ENCODE measurements at regions not wholly inside any gene's neighbourhood (a gene's known extent, or its start where the extent isn't known, plus 50 kb on each side); places are given as distances from the start of the nearest gene placed in this dataset.

DNA sequence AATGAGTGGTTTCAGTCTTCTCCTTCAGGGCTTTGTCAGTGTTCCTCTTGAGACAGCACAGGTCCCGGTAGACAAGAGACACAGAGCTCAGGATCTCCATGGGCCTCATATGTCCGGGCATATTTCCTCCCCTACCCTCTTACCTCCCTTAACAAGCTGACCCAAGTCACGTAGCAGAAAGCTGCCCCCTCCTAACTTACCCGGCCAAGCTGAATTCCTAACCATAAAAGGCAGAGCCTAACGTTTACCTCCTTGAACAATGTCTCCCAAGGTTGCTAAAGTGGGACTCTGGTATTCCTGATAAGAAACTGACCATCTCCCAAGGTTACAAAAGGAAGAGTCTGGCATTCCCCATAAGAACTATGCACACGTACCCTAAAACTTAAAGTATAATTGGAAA is 182.2 kb upstream of the USP15 start:
- no TSS peak for BruUV-seq (replicated peaks)
- no peaks in the 10 kb centered on the region for H3K36me3 ChIP-seq (ENCODE audit: insufficient read depth, low read length)
- ChIA-PET CTCF (ENCODE audit: unreplicated experiment) (no interaction called here), POLR2A (no interaction called here)
- no peaks in the 10 kb centered on the region for H3K9me3 ChIP-seq (ENCODE audit: low read length)
- H3K4me1 ChIP-seq (ENCODE audit: insufficient read depth, low read length, poor library complexity, severe bottlenecking) = no peaks in the 10 kb centered on the region
- no peaks in the 10 kb centered on the region for H4K20me1 ChIP-seq (ENCODE audit: insufficient read depth, low read length)
- no peak overlapping the region for H3K27ac ChIP-seq (ENCODE audit: low read depth, low read length, poor library complexity, severe bottlenecking)
- H3K9me2 ChIP-seq (ENCODE audit: insufficient read depth, low read length) = no peaks in the 10 kb centered on the region
- TF ChIP-seq, protein P1, sequence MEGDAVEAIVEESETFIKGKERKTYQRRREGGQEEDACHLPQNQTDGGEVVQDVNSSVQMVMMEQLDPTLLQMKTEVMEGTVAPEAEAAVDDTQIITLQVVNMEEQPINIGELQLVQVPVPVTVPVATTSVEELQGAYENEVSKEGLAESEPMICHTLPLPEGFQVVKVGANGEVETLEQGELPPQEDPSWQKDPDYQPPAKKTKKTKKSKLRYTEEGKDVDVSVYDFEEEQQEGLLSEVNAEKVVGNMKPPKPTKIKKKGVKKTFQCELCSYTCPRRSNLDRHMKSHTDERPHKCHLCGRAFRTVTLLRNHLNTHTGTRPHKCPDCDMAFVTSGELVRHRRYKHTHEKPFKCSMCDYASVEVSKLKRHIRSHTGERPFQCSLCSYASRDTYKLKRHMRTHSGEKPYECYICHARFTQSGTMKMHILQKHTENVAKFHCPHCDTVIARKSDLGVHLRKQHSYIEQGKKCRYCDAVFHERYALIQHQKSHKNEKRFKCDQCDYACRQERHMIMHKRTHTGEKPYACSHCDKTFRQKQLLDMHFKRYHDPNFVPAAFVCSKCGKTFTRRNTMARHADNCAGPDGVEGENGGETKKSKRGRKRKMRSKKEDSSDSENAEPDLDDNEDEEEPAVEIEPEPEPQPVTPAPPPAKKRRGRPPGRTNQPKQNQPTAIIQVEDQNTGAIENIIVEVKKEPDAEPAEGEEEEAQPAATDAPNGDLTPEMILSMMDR (conservative IDR thresholded peaks at IDR 0.05; ENCODE audit: low read length) = no peak
- no peak for TF ChIP-seq EZH2phosphoT487 (IDR thresholded peaks at IDR 0.05; ENCODE audit: borderline replicate concordance, low read depth, low read length)
- no peaks in the 10 kb centered on the region for H3K79me2 ChIP-seq (ENCODE audit: insufficient read depth, low read depth, low read length)
- no peak overlapping the region for H3K4me3 ChIP-seq (ENCODE audit: low read depth, low read length, poor library complexity, severe bottlenecking)
- no peak for DNase-seq (ENCODE audit: low spot score)
- intact Hi-C loops (cut with micrococcal nuclease; ENCODE audit: unreplicated experiment) = no loop called here
- no peak overlapping the region for H2AFZ ChIP-seq (ENCODE audit: low read length)
- no peak overlapping the region for H3K4me2 ChIP-seq (ENCODE audit: low read length)

DNA sequence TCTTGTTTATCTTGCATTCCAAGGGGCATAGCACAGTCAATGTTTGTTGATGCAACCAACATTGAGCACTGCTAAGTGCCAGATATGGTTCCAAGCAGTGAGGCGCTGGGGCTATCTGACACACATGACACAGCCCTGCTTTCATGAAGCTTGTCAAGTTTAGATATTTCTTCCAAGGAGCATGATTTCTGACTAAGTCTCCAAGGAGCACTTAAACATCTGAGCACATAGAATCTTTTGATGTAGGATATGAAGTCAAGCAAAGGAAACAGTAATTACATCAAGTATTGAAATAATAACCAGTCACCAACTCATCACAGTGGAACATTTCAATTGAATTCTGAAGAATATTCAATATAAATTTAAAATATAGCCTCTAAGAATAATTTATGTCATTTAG is 177.8 kb upstream of the USP15 start:
- H3K9me3 ChIP-seq (ENCODE audit: low read length) = no peaks in the 10 kb centered on the region
- TF ChIP-seq EZH2phosphoT487 (IDR thresholded peaks at IDR 0.05; ENCODE audit: borderline replicate concordance, low read depth, low read length) = no peak
- TF ChIP-seq, protein P1 (conservative IDR thresholded peaks at IDR 0.05; ENCODE audit: low read length) = no peak
- intact Hi-C loops (cut with micrococcal nuclease; ENCODE audit: unreplicated experiment) = no loop called here
- H3K36me3 ChIP-seq (ENCODE audit: insufficient read depth, low read length) = no peaks in the 10 kb centered on the region
- H3K9me2 ChIP-seq (ENCODE audit: insufficient read depth, low read length) = no peaks in the 10 kb centered on the region
- no peak overlapping the region for H2AFZ ChIP-seq (ENCODE audit: low read length)
- H3K4me3 ChIP-seq (ENCODE audit: low read depth, low read length, poor library complexity, severe bottlenecking) = no peak overlapping the region
- no peaks in the 10 kb centered on the region for H3K79me2 ChIP-seq (ENCODE audit: insufficient read depth, low read depth, low read length)
- BruUV-seq (replicated peaks) = no TSS peak
- no peaks in the 10 kb centered on the region for H4K20me1 ChIP-seq (ENCODE audit: insufficient read depth, low read length)
- no peak overlapping the region for H3K27ac ChIP-seq (ENCODE audit: low read depth, low read length, poor library complexity, severe bottlenecking)
- DNase-seq (ENCODE audit: low spot score) = no peak
- CTCF ChIA-PET (ENCODE audit: unreplicated experiment) = no interaction called here
- POLR2A ChIA-PET = no interaction called here
- no peaks in the 10 kb centered on the region for H3K4me1 ChIP-seq (ENCODE audit: insufficient read depth, low read length, poor library complexity, severe bottlenecking)
- H3K4me2 ChIP-seq (ENCODE audit: low read length) = no peak overlapping the region

DNA sequence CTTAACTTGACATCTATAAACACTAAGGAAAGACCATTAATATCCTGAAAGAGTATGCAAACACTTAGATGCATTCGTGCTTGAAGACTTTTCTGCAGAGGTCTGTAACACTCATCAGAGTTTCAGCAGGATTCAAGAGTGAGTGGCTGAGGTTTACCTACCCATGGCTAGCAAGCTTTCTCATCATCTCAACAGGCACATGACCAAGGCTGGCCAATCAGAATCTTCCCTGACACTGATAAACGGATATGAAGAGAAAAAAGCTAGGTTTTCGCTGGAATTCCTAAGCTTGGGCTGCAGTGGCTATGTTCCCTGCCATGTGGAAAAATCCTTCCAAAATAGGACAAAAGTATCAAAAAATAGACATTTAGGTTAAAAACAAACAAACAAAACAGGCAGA is 162.1 kb upstream of the USP15 start:
- Histone ChIP-seq H4K20me1 (ENCODE audit: insufficient read depth, low read length) (no peaks in the 10 kb centered on the region), H3K79me2 (ENCODE audit: insufficient read depth, low read depth, low read length) (no peaks in the 10 kb centered on the region), H3K4me1 (ENCODE audit: insufficient read depth, low read length, poor library complexity, severe bottlenecking) (no peaks in the 10 kb centered on the region), H3K9me2 (ENCODE audit: insufficient read depth, low read length) (no peaks in the 10 kb centered on the region), H3K9me3 (ENCODE audit: low read length) (no peaks in the 10 kb centered on the region), H3K4me2 (ENCODE audit: low read length) (no peak overlapping the region), H2AFZ (ENCODE audit: low read length) (no peak overlapping the region), H3K4me3 (ENCODE audit: low read depth, low read length, poor library complexity, severe bottlenecking) (no peak overlapping the region), H3K36me3 (ENCODE audit: insufficient read depth, low read length) (no peaks in the 10 kb centered on the region), H3K27ac (ENCODE audit: low read depth, low read length, poor library complexity, severe bottlenecking) (no peak overlapping the region)
- no TSS peak for BruUV-seq (replicated peaks)
- no peak for DNase-seq (ENCODE audit: low spot score)
- POLR2A ChIA-PET = interaction anchor here (0.6 to 1.0 kb wide), 2 partner anchors 10 to 64 kb away, joined by 3 to 4 read pairs; no protein-coding TSS in a partner anchor
- intact Hi-C loops (cut with micrococcal nuclease; ENCODE audit: unreplicated experiment) = no loop called here
- no peak for TF ChIP-seq EZH2phosphoT487 (IDR thresholded peaks at IDR 0.05; ENCODE audit: borderline replicate concordance, low read depth, low read length)
- TF ChIP-seq, protein P1 (conservative IDR thresholded peaks at IDR 0.05; ENCODE audit: low read length) = no peak
- CTCF ChIA-PET (ENCODE audit: unreplicated experiment) = no interaction called here

All from OCI-LY7 (cell line).